Neuronal stem cell (in vitro differentiated cells): ENCODE measurements at regions not wholly inside any gene's neighbourhood (a gene's known extent, or its start where the extent isn't known, plus 50 kb on each side); places are given as distances from the start of the nearest gene placed in this dataset.

Experiments used
- DNase-seq: peaks from one replicate; pipeline ENCODE4 v3.0.0-alpha.2; 2013; ENCODE audit warnings: low spot score
- H2AFZ ChIP-seq: one replicate; pipeline ENCODE4 v1.6.1; 2013; ENCODE audit warnings: mild to moderate bottlenecking, low read length, inconsistent platforms
- H2AK5ac ChIP-seq: 2 replicates; pipeline ENCODE4 v1.6.1; 2013; ENCODE audit warnings: low read depth, mild to moderate bottlenecking, inconsistent platforms, low read length, moderate library complexity, mixed read lengths
- H2BK120ac ChIP-seq: 2 replicates; pipeline ENCODE4 v1.6.1; 2013; ENCODE audit warnings: low read depth, mild to moderate bottlenecking, inconsistent platforms, low read length, moderate library complexity, mixed read lengths
- H2BK12ac ChIP-seq: one replicate; pipeline ENCODE4 v1.6.1; 2013; ENCODE audit warnings: low read length, inconsistent platforms
- H2BK15ac ChIP-seq: 2 replicates; pipeline ENCODE4 v1.6.1; 2013; ENCODE audit warnings: mild to moderate bottlenecking, low read length, inconsistent platforms, mixed read lengths
- H2BK5ac ChIP-seq: one replicate; pipeline ENCODE4 v1.6.1; 2013; ENCODE audit warnings: inconsistent platforms, mild to moderate bottlenecking, low read length, moderate library complexity
- H3K14ac ChIP-seq: one replicate; pipeline ENCODE4 v1.6.1; 2013; ENCODE audit warnings: low read length, inconsistent platforms
- H3K18ac ChIP-seq: 2 replicates; pipeline ENCODE4 v1.6.1; 2013; ENCODE audit warnings: low read length, inconsistent platforms
- H3K23ac ChIP-seq: 2 replicates; pipeline ENCODE4 v1.6.1; 2013; ENCODE audit warnings: low read depth, mild to moderate bottlenecking, mixed read lengths, low read length, inconsistent platforms; ENCODE audit not compliant: poor library complexity
- H3K27ac ChIP-seq: replicated peaks from 3 replicates; pipeline ENCODE4 v1.5.1; 2013; ENCODE audit warnings: low read length, inconsistent platforms
- H3K27me3 ChIP-seq, 3 experiments: 2 replicates each; pipeline ENCODE4 v1.6.1; 2013; ENCODE audit warnings: low read length in 3 of 3, mild to moderate bottlenecking in 2 of 3, inconsistent platforms in 1 of 3, low read depth in 1 of 3, mixed read lengths in 1 of 3, moderate library complexity in 1 of 3; ENCODE audit not compliant: control insufficient read depth in 3 of 3, insufficient read depth in 3 of 3
- H3K36me3 ChIP-seq, 2 donors: replicated peaks in 1 of 2; 2 replicates each; pipeline ENCODE4 v1.6.1; 2013; ENCODE audit warnings: low read length in 2 of 2; ENCODE audit not compliant: control insufficient read depth in 2 of 2, insufficient read depth in 2 of 2
- H3K4ac ChIP-seq: 2 replicates; pipeline ENCODE4 v1.6.1; 2013; ENCODE audit warnings: inconsistent platforms, mild to moderate bottlenecking, low read length, moderate library complexity
- H3K4me1 ChIP-seq, 2 donors: 1 replicate in 1 of 2; 2 replicates in 1 of 2; pipeline ENCODE4 v1.6.1; 2013; ENCODE audit warnings: low read length in 2 of 2, low read depth in 1 of 2; ENCODE audit not compliant: control insufficient read depth in 2 of 2, insufficient read depth in 1 of 2
- H3K4me2 ChIP-seq: one replicate; pipeline ENCODE4 v1.6.1; 2013; ENCODE audit warnings: mild to moderate bottlenecking, low read length, inconsistent platforms; ENCODE audit not compliant: insufficient read depth, poor library complexity, severe bottlenecking
- H3K4me3 ChIP-seq, 2 donors: 2 replicates each; pipeline ENCODE4 v1.5.1; 2013; ENCODE audit warnings: low read length in 2 of 2, mild to moderate bottlenecking in 2 of 2, inconsistent platforms in 1 of 2, moderate library complexity in 1 of 2
- H3K79me1 ChIP-seq: one replicate; pipeline ENCODE4 v1.6.1; 2013; ENCODE audit warnings: low read depth, mild to moderate bottlenecking, inconsistent platforms, low read length, moderate library complexity
- H3K9ac ChIP-seq: one replicate; pipeline ENCODE4 v1.6.1; 2013; ENCODE audit warnings: mild to moderate bottlenecking, low read depth, low read length, inconsistent platforms; ENCODE audit not compliant: poor library complexity
- H3K9me3 ChIP-seq, 2 donors: replicated peaks in 1 of 2; 2 replicates each; pipeline versions ENCODE3 to v1.6.1; 2013; ENCODE audit warnings: low read length in 2 of 2, mild to moderate bottlenecking in 2 of 2, inconsistent platforms in 1 of 2, low read depth in 1 of 2, mixed read lengths in 1 of 2, moderate library complexity in 1 of 2; ENCODE audit not compliant: control insufficient read depth in 2 of 2, insufficient read depth in 1 of 2
- H4K8ac ChIP-seq: one replicate; pipeline ENCODE4 v1.6.1; 2013; ENCODE audit warnings: low read depth, mild to moderate bottlenecking, inconsistent platforms, low read length, moderate library complexity
- H4K91ac ChIP-seq: one replicate; pipeline ENCODE4 v1.6.1; 2013; ENCODE audit warnings: low read length, low read depth, mild to moderate bottlenecking, inconsistent platforms; ENCODE audit not compliant: poor library complexity
- WGBS, 2 donors: extraction: QIAGEN DNeasy Blood & Tissue Kit; methylation state at CpG; one replicate each; pipeline ENCODE4 v1.1.7; 2013; ENCODE audit warnings: missing lambda C conversion rate in 2 of 2, mixed read lengths in 1 of 2; ENCODE audit not compliant: insufficient read length in 2 of 2, insufficient replicate concordance in 1 of 2; ENCODE audit errors: extremely low coverage in 2 of 2; 5-methylcytosine and 5-hydroxymethylcytosine counted together

DNA sequence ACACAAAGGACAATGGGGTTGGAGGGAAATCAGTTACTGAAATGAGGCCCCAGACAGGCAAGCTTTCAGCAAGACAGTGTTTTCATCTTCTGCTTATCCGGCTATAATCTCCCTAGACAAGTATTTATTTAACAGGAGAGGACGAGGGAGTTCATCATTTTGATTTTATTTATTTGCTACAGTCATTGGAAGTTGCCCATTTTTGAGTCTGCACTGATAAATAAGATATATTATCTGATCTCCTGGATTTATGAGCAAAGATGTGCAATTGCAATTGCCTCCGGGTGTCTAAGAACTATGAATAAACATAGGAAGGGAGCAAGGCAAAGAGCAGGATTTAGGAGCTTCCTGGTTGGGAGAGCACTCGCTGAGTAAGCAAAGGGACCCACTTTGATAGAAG is 263.2 kb upstream of the EDA2R start:
- H3K9me3 ChIP-seq = no peaks in the 10 kb centered on the region
- no peak overlapping the region for H3K23ac ChIP-seq
- no peak overlapping the region for H2BK12ac ChIP-seq
- no CpG with 5 or more reads among the region's 4 CpGs for WGBS, 2 donors
- no peak for DNase-seq
- H2AFZ ChIP-seq = no peak overlapping the region
- no peak overlapping the region for H4K8ac ChIP-seq
- H2BK15ac ChIP-seq = no peak overlapping the region
- H3K27ac ChIP-seq = no peak overlapping the region
- H3K27me3 ChIP-seq = no peaks in the 10 kb centered on the region
- H3K79me1 ChIP-seq = no peaks in the 10 kb centered on the region
- no peaks in the 10 kb centered on the region for H3K36me3 ChIP-seq
- no peak overlapping the region for H3K4me3 ChIP-seq
- H3K4me2 ChIP-seq = no peak overlapping the region
- no peak overlapping the region for H3K14ac ChIP-seq
- H4K91ac ChIP-seq = no peak overlapping the region
- H2AK5ac ChIP-seq = no peak overlapping the region
- H3K4me1 ChIP-seq = no peaks in the 10 kb centered on the region
- no peak overlapping the region for H3K9ac ChIP-seq
- H3K18ac ChIP-seq = no peak overlapping the region
- H2BK120ac ChIP-seq = no peak overlapping the region
- H2BK5ac ChIP-seq = no peak overlapping the region
- no peak overlapping the region for H3K4ac ChIP-seq

DNA sequence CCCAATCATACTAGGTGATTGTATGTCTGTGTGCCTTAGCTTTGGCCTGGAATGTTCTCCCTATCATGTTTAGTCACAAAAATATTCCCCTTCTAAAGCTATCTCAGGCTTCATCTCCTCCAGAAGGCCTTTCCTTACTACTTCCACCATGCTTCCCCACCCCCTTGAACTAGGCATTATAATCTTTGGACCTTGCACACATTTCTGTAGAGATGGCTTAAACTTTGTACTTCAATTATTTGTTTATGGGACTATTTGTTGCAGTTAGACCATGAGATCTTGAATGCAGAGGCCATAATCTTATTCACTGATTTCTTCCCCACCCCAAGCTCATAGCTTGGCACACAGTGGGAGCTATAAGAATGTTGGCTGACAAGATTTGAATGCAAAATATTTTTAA is 262.0 kb upstream of the EDA2R start:
- no peak overlapping the region for H2BK12ac ChIP-seq
- H3K14ac ChIP-seq = no peak overlapping the region
- no peak overlapping the region for H3K23ac ChIP-seq
- H3K4me2 ChIP-seq = no peak overlapping the region
- no peak overlapping the region for H2AK5ac ChIP-seq
- no peaks in the 10 kb centered on the region for H3K27me3 ChIP-seq
- DNase-seq = no peak
- H3K4me3 ChIP-seq = no peak overlapping the region
- no peak overlapping the region for H4K91ac ChIP-seq
- no peak overlapping the region for H3K9ac ChIP-seq
- H3K9me3 ChIP-seq = no peaks in the 10 kb centered on the region
- H2AFZ ChIP-seq = no peak overlapping the region
- H2BK120ac ChIP-seq = no peak overlapping the region
- H3K79me1 ChIP-seq = no peaks in the 10 kb centered on the region
- H3K27ac ChIP-seq = no peak overlapping the region
- no peaks in the 10 kb centered on the region for H3K4me1 ChIP-seq
- H3K4ac ChIP-seq = no peak overlapping the region
- no peak overlapping the region for H4K8ac ChIP-seq
- no peak overlapping the region for H3K18ac ChIP-seq
- no peaks in the 10 kb centered on the region for H3K36me3 ChIP-seq
- H2BK5ac ChIP-seq = no peak overlapping the region
- H2BK15ac ChIP-seq = no peak overlapping the region

DNA sequence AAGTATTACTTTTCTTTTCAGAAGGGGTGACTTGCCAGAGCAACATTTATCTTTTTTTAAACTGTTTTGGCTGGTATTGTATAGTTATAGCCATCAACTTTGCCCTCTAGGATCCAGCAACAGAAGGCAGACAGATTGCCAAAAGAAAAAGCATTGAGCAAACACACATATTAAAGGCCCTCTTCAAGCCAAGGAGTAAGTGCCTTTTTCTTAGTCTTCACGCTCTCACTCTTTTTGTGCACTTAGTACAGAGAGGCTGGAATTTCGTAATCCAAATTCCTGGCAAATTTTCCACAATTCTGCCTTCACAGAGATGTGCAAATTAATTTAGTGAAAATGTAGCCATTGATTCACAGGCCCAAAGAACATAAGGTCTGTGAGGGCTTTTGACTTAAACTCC is 253.1 kb upstream of the EDA2R start:
- Histone ChIP-seq H2BK15ac (no peak overlapping the region), H2BK5ac (no peak overlapping the region), H3K9ac (no peak overlapping the region), H3K4me1 (no peaks in the 10 kb centered on the region), H4K91ac (no peak overlapping the region), H3K4me2 (no peak overlapping the region), H3K4ac (no peak overlapping the region), H3K14ac (no peak overlapping the region), H3K36me3 (no peaks in the 10 kb centered on the region), H2AFZ (no peak overlapping the region), H3K9me3 (no peaks in the 10 kb centered on the region), H3K23ac (no peak overlapping the region), H2BK120ac (no peak overlapping the region), H3K27ac (no peak overlapping the region), H3K27me3 (peaks cover 0 to 4% (median 0%) of the 10 kb centered on the region in 3 experiments), H2AK5ac (no peak overlapping the region), H3K18ac (no peak overlapping the region), H3K79me1 (no peaks in the 10 kb centered on the region), H3K4me3 (no peak overlapping the region), H2BK12ac (no peak overlapping the region), H4K8ac (no peak overlapping the region)
- WGBS, 2 donors = no CpG with 5 or more reads among the region's 2 CpGs
- DNase-seq = no peak

DNA sequence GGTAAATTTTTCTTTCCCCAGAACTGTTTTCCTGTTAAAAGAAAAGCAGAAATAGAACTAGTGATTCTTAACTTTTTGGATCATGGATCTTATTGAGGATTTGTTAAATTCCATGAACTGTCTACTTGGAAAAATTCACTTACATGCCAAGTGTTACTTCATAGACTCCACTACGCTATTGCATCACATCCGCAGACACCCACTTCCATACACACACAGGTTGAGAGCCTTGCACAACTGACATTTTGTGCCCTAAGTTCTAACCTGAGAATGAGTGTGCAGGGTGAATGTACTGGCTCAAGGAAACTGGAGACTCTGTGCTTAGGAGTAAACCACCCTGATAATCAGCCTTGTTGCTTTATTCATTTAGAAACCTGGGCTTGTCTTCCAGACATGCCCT is 250.5 kb upstream of the EDA2R start:
- Histone ChIP-seq H2BK15ac (no peak overlapping the region), H3K23ac (no peak overlapping the region), H2BK12ac (no peak overlapping the region), H3K27me3 (peaks cover 0 to 4% (median 0%) of the 10 kb centered on the region in 3 experiments), H4K91ac (no peak overlapping the region), H3K18ac (no peak overlapping the region), H2AFZ (no peak overlapping the region), H2BK5ac (no peak overlapping the region), H3K4me3 (no peak overlapping the region), H3K36me3 (no peaks in the 10 kb centered on the region), H4K8ac (no peak overlapping the region), H3K4ac (no peak overlapping the region), H3K27ac (no peak overlapping the region), H3K14ac (no peak overlapping the region), H3K79me1 (no peaks in the 10 kb centered on the region), H3K9me3 (no peaks in the 10 kb centered on the region), H2BK120ac (no peak overlapping the region), H2AK5ac (no peak overlapping the region), H3K4me1 (no peaks in the 10 kb centered on the region), H3K4me2 (no peak overlapping the region), H3K9ac (no peak overlapping the region)
- DNase-seq = no peak
- no CpG with 5 or more reads among the region's 2 CpGs for WGBS, 2 donors
